Medulla oblongata (tissue), 1 donor: ENCODE measurements at regions not wholly inside any gene's neighbourhood (a gene's known extent, or its start where the extent isn't known, plus 50 kb on each side); places are given as distances from the start of the nearest gene placed in this dataset.
"Not testable (repeated sequence)": the region's sequence is repeated elsewhere in the genome, so short reads cannot be mapped to it uniquely, and the experiment has no call there.

ENCODE experiments used
- DNase-seq: peaks from one replicate; pipeline ENCODE4 v3.0.0-alpha.2; 2015; ENCODE audit errors: extremely low spot score

- DNase-seq: no peak
These were observed 68.2 kb downstream of the LHX9 start for GRCh38 chr1:197985351-197985750.

- no peak for DNase-seq
These were observed 69.6 kb downstream of the LHX9 start for GRCh38 chr1:197986817-197987216.

- DNase-seq: no peak
These were observed 70.1 kb downstream of the LHX9 start for GRCh38 chr1:197987294-197987693.

DNA sequence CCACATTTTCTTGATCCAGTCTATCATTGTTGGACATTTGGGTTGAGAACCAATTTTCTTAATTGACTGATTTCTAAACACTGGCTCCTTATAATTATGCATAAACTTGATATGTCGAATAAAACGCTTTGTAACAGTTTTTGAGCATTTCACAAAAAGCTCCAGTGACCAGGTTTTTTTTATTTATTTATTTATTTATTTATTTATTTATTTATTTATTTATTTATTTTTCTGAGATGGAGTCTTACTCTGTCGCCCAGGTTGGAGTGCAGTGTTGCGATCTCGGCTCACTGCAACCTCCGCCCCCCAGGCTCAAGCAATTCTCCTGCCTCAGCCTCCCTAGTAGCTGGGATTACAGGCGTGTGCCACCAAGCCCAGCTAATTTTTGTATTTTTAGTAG, 71.4 kb downstream of the LHX9 start:
- DNase-seq: not testable (repeated sequence)

DNA sequence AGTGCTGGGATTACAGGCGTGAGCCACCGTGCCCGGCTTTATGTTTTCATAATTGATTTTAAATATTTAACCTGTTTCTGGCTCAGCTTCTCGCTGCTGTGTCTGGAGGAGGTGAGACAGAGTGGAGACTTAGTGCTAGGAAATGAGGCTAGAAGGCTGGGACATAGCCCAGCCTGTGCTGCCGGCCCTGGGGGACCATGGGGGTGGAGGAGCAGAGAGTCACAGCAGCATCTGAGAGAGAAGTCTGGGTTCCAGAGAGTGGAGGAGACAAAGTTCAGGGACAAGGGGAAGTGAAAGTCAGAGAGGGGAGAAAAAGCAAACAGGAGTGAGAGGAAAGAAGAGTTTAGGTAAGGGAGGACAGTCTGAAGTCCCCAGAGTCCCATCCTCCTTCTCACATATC, 71.9 kb downstream of the LHX9 start:
- no peak for DNase-seq

DNA sequence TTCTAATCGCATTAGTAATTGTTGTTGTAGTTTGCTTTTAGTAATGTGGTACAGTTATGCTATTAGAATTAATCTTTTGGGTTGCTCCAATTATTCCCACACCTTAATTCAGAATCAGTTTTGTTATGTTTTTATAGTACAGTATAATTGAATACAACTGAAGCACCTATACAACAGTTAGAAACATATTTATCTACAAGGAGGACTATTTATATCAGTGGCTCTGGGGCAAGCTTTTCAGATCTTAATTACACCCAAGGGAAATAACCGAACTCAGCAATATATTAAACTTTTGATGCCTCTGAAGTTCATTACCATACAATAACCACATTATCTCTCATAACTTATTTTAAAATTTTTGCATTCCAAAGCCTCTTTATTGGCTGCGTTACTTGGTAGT, 74.4 kb downstream of the LHX9 start:
- DNase-seq: no peak

GRCh38 chr1:197994907-197995407, 77.8 kb downstream of the LHX9 start:
- no peak for DNase-seq

DNA sequence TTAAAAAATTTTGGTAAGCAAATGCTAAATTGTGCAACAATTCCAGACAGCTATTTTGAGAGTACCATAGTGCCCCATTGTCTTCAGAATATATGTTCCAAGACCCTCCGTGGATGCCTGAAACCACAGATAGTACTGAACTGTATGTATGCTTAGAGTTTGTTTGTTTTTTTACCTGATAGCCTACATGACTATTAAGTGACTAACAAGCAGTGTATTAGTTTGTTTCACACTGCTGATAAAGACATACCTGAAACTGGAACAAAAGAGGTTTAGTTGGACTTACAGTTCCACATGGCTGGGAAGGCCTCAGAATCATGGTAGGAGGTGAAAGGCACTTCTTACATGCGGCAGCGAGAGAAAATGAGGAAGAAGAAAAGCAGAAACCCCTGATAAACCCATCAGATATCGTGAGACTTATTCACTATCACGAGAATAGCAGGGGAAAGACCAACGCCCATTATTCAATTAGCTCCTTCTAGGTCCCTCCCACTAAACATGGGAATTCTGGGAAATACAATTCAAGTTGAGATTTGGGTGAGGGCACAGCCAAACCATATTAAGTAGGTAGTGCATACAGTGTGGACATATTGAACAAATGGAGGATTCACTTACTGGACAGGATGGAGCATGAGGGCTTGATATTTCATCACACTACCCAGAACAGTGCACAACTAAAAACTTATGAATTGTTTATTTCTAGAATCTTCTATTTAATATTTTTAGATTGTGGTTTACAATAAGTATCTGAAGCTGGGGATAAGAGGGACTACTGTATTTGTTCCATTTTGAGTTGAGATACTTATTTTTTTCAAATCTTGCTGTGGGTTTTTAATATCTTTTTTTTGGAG, 78.5 kb downstream of the LHX9 start:
- no peak for DNase-seq

DNA sequence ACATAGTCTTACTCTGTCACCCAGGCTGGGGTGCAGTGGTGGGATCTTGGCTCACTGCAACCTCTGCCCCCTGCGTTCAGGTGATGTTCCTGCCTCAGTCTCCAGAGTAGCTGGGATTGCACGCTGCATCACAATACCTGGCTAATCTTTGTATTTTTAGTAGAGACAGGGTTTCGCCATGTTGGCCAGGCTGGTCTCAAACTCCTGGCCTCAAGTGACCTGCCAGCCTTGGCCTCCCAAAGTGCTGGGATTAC, 79.0 kb downstream of the LHX9 start:
- DNase-seq: not testable (repeated sequence)

DNA sequence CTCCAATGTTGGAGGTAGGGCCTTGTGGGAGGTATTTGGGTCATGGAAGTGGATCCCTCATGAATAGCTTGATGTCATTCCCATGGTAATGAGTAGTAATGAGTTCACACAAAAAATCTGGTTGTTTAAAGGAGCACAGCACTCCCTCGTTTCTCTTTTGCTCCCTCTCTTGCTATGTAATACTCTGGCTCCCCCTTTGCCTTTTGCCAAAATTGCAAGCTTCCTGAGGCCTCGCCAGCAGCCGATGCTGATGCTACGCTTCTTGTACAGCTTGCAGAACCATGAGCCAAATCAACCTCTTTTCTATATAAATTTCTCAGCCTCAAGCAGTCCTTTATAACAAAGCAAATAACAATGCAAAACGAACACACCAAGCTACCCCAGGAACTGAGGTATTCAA, 80.9 kb downstream of the LHX9 start:
- no peak for DNase-seq

DNA sequence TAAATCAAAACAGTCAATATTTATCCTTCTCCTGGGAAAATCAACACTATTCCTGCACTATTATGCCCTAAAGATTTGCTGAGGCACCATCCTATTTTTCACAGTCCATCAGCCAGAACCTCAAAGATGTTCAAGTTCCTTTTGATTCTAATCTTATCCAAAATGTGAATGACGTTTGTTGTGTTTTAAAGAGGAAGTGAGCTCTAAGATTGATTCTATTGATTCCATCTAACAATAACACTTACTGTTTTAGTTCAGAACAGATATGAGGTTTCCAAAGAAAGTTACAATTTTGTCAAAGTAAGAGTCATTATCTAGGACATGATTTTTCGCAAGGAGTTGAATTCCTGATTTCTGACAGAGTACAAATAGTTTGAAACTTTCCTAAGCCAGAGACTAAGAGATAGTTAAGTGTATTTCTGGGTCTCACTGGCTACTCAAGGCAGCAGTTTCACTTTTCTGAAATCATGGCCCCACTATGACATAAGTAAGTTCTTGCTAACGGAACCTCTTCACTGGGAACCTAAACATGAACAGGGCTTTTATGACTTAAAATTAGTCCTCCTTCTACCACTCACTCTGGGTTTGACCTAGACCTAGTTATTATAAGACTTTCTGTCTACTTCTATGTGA, 84.7 kb downstream of the LHX9 start:
- DNase-seq: no peak

DNA sequence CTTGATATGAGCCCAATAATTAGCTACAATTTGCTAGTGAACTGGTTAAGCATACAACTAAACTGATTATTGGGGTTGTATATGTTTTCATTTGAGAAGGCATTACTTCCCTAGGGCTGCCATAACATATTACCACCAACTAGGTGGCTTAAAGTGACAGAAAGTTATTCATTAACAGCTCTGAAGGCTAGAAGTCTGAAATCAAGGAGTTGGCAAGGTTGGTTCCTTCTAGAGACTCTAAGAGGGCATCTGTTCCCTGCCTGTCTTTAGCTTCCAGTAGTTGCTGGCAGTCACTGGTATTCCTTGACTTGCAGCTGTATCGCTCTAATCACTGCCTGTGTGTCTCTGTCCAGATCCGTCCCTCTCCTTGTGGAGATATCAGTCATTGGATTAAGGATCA, 86.3 kb downstream of the LHX9 start:
- DNase-seq: no peak

- DNase-seq: no peak
These were observed 89.8 kb downstream of the LHX9 start for GRCh38 chr1:198007011-198007410.

DNA sequence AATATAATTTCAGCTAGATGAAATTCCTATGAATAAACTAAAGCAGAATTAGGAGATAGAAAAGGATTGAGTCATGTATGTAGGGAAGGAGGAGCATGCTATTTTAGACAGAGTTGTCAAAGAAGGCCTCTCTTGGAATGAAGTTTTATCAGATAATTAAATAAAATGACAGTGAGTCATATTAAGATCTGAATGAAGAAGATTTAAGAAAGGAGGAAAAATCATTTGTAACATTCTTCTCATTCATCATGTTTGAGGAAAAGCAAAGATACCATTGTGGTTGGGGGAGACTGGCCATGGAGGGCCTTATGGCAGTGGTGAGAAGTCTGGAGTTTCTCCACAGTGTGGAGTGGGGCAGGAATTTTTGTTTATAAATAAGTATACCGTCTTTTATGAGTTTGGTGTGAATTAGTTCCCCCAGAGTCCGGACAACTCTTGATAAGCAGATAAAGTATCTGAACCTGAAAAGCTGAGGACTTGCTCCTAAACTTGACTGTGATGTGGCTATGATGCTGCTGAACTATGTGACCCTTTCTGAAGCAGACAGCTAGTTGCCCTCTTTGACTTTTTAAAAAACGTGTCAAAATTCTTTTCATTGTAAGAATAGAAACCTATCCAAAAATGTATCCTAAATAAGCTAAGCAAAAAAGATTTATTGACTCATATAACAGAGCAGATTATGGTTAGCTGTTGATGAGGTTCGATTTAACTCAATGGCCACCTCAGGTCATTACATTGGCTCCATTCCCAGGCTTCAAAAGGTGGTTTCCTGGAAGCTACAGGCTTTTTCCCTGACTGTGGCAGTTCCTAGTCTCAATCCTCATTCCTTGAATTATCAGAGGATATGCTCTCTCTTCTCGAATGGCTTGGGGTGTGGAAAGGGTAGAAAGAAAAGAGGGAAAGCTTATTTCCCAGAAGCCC, 90.8 kb downstream of the LHX9 start:
- no peak for DNase-seq

- DNase-seq: no peak
These were observed 97.2 kb downstream of the LHX9 start for GRCh38 chr1:198014355-198014754.

- DNase-seq: no peak
These were observed 98.1 kb downstream of the LHX9 start for GRCh38 chr1:198015309-198015708.

DNA sequence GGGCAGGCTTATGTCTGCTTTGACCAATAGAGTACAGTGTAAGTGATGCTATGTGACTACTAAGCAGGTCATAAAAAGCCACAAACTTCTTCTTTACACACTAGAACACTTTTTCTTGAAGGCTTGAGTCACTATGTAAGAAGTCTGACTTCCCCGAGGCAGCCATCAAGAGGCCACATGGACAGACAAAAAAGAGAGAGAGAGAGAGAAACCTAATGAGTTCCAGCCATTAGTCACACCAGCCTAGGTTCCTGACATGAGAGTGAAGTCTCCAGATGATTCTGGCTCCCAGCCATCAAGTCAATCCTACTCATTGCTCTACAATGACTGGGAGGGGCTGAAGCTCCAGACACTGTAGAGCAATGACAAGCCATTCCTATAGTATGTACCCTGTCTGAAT, 101.4 kb downstream of the LHX9 start:
- no peak for DNase-seq

DNA sequence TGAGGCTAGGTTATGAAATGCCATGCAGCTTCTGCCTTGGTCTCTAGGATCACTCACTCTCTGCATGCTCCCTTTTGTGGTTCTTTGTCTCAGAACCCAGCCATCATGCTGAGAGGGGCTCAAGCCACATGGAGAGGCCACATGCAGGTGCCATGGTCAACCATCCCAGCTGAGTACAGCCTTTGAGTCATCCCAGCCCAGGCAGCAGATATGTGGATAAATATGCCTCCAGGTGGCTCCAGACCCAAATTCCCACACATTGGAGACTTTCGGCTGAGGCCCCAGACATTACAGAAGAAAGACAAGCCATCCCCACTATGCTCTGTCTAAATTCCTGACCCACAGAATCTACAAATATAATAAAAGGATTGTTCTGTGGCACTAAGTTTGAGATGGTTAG, 102.0 kb downstream of the LHX9 start:
- DNase-seq: no peak

DNA sequence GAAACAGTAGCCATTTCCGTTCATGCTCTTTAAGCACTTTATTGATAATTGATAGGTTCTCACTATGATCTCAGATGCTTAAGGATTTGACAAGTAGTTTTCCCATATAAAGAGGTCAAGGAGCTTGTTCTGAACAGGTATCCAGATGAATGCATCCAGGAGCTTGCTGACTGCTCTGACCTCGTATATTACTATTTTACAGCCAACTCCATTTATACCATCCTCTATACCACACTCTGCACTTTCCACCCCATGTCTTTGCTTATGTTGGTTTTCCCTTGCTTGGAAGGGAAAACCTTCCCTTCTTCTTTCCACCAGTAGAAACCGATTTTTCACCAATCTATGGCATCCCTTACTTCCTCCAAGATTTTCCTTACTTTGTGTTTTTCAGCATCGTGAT, 107.2 kb downstream of the LHX9 start:
- DNase-seq: no peak

- no peak for DNase-seq
These were observed 107.6 kb downstream of the LHX9 start for GRCh38 chr1:198024782-198025181.

DNA sequence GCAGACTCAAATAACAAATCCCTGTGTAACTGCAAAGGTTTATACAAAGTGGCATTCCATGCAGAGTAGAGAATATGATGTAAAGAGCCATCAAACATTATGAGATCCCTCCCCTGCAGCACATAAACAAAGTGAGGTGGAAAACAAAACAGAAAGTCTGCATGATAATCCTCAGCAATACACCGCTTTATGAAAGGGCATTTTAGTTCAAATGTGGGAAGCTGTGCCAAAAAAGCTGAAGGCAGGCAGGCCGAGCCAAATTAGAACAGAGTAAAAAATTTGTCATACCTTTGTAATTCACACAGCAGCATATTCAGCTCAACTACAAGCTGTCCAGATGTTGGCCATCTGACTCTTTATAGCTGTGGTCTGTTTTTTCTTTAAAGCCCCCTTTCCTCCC, 113.5 kb downstream of the LHX9 start:
- no peak for DNase-seq

DNA sequence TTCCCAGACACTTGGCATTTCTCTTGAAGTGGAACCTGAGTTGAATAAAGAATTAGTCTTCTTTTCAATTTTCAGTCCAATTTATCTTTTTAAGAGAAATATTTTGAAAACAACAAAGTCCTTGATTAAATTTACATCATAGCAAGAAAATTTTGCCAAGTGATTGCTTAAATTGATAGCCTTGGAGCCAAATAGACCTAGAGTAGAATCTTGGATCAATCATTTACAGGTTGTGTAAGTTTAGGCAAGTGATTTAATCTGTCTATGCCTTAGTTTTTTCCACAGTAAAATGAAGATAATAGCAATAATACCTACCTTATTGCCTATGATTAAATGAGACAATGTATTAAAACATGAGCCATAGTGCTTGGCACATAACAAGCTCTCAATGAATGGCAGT, 113.9 kb downstream of the LHX9 start:
- DNase-seq: no peak

GRCh38 chr1:198032668-198033067, 115.5 kb downstream of the LHX9 start:
- no peak for DNase-seq
